H9 (cell line): ENCODE measurements at regions not wholly inside any gene's neighbourhood (a gene's known extent, or its start where the extent isn't known, plus 50 kb on each side); places are given as distances from the start of the nearest gene placed in this dataset.

Experiments
- DNase-seq: peaks from one replicate; pipeline ENCODE4 v3.0.0-alpha.2; 2017
- H2AFZ ChIP-seq: one replicate; pipeline ENCODE4 v1.6.1; 2013; ENCODE audit warnings: mild to moderate bottlenecking, low read length, control low read depth, moderate library complexity
- H2AK5ac ChIP-seq: 2 replicates; pipeline ENCODE4 v1.6.1; 2013; ENCODE audit warnings: low read length, control low read depth, mixed read lengths; ENCODE audit not compliant: insufficient read length
- H2BK120ac ChIP-seq: one replicate; pipeline ENCODE4 v1.6.1; 2013; ENCODE audit warnings: low read depth, mild to moderate bottlenecking, low read length, control low read depth, inconsistent platforms; ENCODE audit not compliant: poor library complexity, severe bottlenecking
- H2BK12ac ChIP-seq: 2 replicates; pipeline ENCODE4 v1.6.1; 2013; ENCODE audit warnings: low read length, control low read depth, mixed read lengths, low read depth; ENCODE audit not compliant: insufficient read length
- H2BK15ac ChIP-seq: 2 replicates; pipeline ENCODE4 v1.6.1; 2013; ENCODE audit warnings: low read depth, low read length, control low read depth
- H2BK20ac ChIP-seq: one replicate; pipeline ENCODE4 v1.6.1; 2013; ENCODE audit warnings: low read depth, mild to moderate bottlenecking, low read length, control low read depth, inconsistent platforms; ENCODE audit not compliant: poor library complexity, severe bottlenecking
- H2BK5ac ChIP-seq: 2 replicates; pipeline ENCODE4 v1.6.1; 2013; ENCODE audit warnings: low read length, control low read depth, mixed read lengths; ENCODE audit not compliant: insufficient read length
- H3K14ac ChIP-seq: 2 replicates; pipeline ENCODE4 v1.6.1; 2013; ENCODE audit warnings: low read length, control low read depth; ENCODE audit not compliant: insufficient read depth
- H3K18ac ChIP-seq: 2 replicates; pipeline ENCODE4 v1.6.1; 2013; ENCODE audit warnings: low read depth, mild to moderate bottlenecking, mixed read lengths, low read length, control low read depth; ENCODE audit not compliant: insufficient read length
- H3K23ac ChIP-seq: 2 replicates; pipeline ENCODE4 v1.6.1; 2013; ENCODE audit warnings: low read length, control low read depth, mixed read lengths, low read depth; ENCODE audit not compliant: insufficient read length
- H3K23me2 ChIP-seq: 2 replicates; pipeline ENCODE4 v1.6.1; 2013; ENCODE audit warnings: low read depth, mild to moderate bottlenecking, mixed read lengths, low read length, control low read depth; ENCODE audit not compliant: insufficient read length, poor library complexity, severe bottlenecking
- H3K27ac ChIP-seq: 2 replicates; pipeline ENCODE4 v1.5.1; 2013; ENCODE audit warnings: low read length, control low read depth, mixed read lengths, low read depth; ENCODE audit not compliant: insufficient read length
- H3K27me3 ChIP-seq: 2 replicates; pipeline ENCODE4 v1.6.1; 2013; ENCODE audit warnings: low read length, control low read depth, inconsistent platforms; ENCODE audit not compliant: insufficient read depth
- H3K4ac ChIP-seq: 2 replicates; pipeline ENCODE4 v1.6.1; 2013; ENCODE audit warnings: low read depth, mild to moderate bottlenecking, control low read depth, inconsistent platforms, low read length, moderate library complexity
- H3K4me1 ChIP-seq: 2 replicates; pipeline ENCODE4 v1.6.1; 2013; ENCODE audit warnings: low read length, control low read depth, inconsistent platforms; ENCODE audit not compliant: insufficient read depth
- H3K4me2 ChIP-seq: 2 replicates; pipeline ENCODE4 v1.6.1; 2013; ENCODE audit warnings: low read length, control low read depth, mixed read lengths; ENCODE audit not compliant: insufficient read length, insufficient read depth
- H3K56ac ChIP-seq: 2 replicates; pipeline ENCODE4 v1.6.1; 2013; ENCODE audit warnings: low read depth, mild to moderate bottlenecking, mixed read lengths, low read length, control low read depth; ENCODE audit not compliant: insufficient read length
- H3K79me1 ChIP-seq: 2 replicates; pipeline ENCODE4 v1.6.1; 2013; ENCODE audit warnings: low read depth, mild to moderate bottlenecking, moderate library complexity, low read length, control low read depth, inconsistent platforms; ENCODE audit not compliant: insufficient read depth, poor library complexity, severe bottlenecking
- H3K79me2 ChIP-seq: 2 replicates; pipeline ENCODE4 v1.6.1; 2013; ENCODE audit warnings: low read length, control low read depth, inconsistent platforms; ENCODE audit not compliant: insufficient read depth
- H3K9ac ChIP-seq: 2 replicates; pipeline ENCODE4 v1.6.1; 2013; ENCODE audit warnings: low read length, control low read depth, mixed read lengths; ENCODE audit not compliant: insufficient read length; ENCODE audit errors: extremely low read depth
- H3K9me3 ChIP-seq: one replicate; pipeline ENCODE4 v1.6.1; 2013; ENCODE audit warnings: low read depth, low read length, inconsistent platforms; ENCODE audit not compliant: control insufficient read depth
- H3T11ph ChIP-seq: one replicate; pipeline ENCODE4 v1.6.1; 2013; ENCODE audit warnings: mild to moderate bottlenecking, low read length, control low read depth, inconsistent platforms
- H4K20me1 ChIP-seq: one replicate; pipeline ENCODE4 v1.6.1; 2013; ENCODE audit not compliant: control insufficient read depth, insufficient read length, insufficient read depth
- H4K5ac ChIP-seq: 2 replicates; pipeline ENCODE4 v1.6.1; 2013; ENCODE audit warnings: low read depth, mild to moderate bottlenecking, mixed read lengths, low read length, control low read depth; ENCODE audit not compliant: insufficient read length
- H4K8ac ChIP-seq: replicated peaks from 2 replicates; pipeline ENCODE4 v1.6.1; 2013; ENCODE audit warnings: low read length, control low read depth, mixed read lengths, low read depth; ENCODE audit not compliant: insufficient read length
- H4K91ac ChIP-seq: 2 replicates; pipeline ENCODE4 v1.6.1; 2013; ENCODE audit warnings: low read depth, mild to moderate bottlenecking, moderate library complexity, mixed read lengths, low read length, control low read depth; ENCODE audit not compliant: insufficient read length
- H3K27ac Mint-ChIP-seq, 3 experiments: 2 replicates in 2 of 3; 3 replicates in 1 of 3; pipeline ENCODE4 v1.8.0; 2020 to 2021; ENCODE audit warnings: mixed read lengths in 3 of 3, mild to moderate bottlenecking in 1 of 3, moderate library complexity in 1 of 3
- H3K27me3 Mint-ChIP-seq: 2 replicates; pipeline ENCODE4 v1.8.0; 2021; ENCODE audit warnings: low read depth, mild to moderate bottlenecking, moderate library complexity, mixed read lengths
- H3K36me3 Mint-ChIP-seq, 3 experiments: 2 replicates in 2 of 3; 3 replicates in 1 of 3; pipeline ENCODE4 v1.8.0; 2020 to 2021; ENCODE audit warnings: low read depth in 3 of 3, mixed read lengths in 3 of 3; ENCODE audit not compliant: insufficient read depth in 1 of 3
- H3K4me1 Mint-ChIP-seq, 2 experiments: 2 replicates each; pipeline ENCODE4 v1.8.0; 2020; ENCODE audit warnings: mixed read lengths in 2 of 2
- H3K4me3 Mint-ChIP-seq, 2 experiments: 2 replicates in 1 of 2; 3 replicates in 1 of 2; pipeline ENCODE4 v1.8.0; 2020 to 2021; ENCODE audit warnings: mild to moderate bottlenecking in 2 of 2, mixed read lengths in 2 of 2, moderate library complexity in 1 of 2
- H3K9me3 Mint-ChIP-seq, 2 experiments: 2 replicates in 1 of 2; 3 replicates in 1 of 2; pipeline ENCODE4 v1.8.0; 2020; ENCODE audit warnings: mild to moderate bottlenecking in 2 of 2, mixed read lengths in 2 of 2, moderate library complexity in 1 of 2
- WGBS: extraction: QIAGEN DNeasy Blood & Tissue Kit; methylation state at CpG from one replicate; pipeline ENCODE4 v1.1.7; 2013; ENCODE audit warnings: missing lambda C conversion rate, low lambda C conversion rate, mixed read lengths; ENCODE audit not compliant: insufficient read length; ENCODE audit errors: extremely low coverage; 5-methylcytosine and 5-hydroxymethylcytosine counted together
- TF ChIP-seq, protein P1 (sequence below): fragments of 200-600 bp; sonication (generic); conservative IDR thresholded peaks from 3 replicates; pipeline ENCODE4 v1.8.0; 2021; ENCODE audit warnings: antibody characterized with exemption, mild to moderate bottlenecking

DNA sequence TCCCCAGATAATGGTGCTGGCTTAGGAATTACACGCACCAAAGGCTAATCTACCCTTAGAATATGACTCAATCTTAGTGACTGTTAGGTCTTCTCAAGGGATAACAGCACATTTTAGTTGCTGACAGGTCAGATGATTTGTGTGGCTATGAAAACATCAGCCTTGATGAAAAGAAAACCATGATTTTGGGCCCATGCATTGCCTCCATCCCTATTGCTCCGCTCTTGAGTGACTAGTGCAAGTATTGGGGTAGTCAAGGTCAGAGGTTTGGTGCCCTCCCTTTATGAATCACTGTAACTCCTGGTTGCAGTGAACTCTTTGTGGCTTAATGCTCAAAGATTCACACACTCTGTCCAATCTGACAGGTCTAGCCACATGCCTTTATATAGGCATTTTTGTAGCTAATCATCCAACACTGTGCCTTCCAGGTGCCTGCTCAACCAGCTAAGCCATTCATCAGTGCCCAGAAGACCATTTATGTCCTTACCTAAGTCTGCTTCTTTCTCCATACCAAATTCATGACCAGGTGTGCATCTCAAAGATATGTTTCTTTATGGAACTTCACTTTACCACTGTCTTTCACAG is 251.6 kb downstream of the KCNJ2 start:
- Histone ChIP-seq H3K9me3 (no peaks in the 10 kb centered on the region), H3K23ac (no peak overlapping the region), H3K79me2 (no peaks in the 10 kb centered on the region), H3K4ac (no peak overlapping the region), H2AK5ac (no peak overlapping the region), H3K9ac (no peak overlapping the region), H3K27me3 (no peaks in the 10 kb centered on the region), H3K4me1 (no peaks in the 10 kb centered on the region), H3K14ac (no peak overlapping the region), H4K5ac (no peak overlapping the region), H2BK120ac (no peak overlapping the region), H3K27ac (no peak overlapping the region), H3K23me2 (no peaks in the 10 kb centered on the region), H3K79me1 (no peaks in the 10 kb centered on the region), H3T11ph (no peak overlapping the region), H3K4me2 (no peak overlapping the region), H2BK5ac (no peak overlapping the region), H2AFZ (no peak overlapping the region), H4K8ac (no peak overlapping the region), H2BK20ac (no peak overlapping the region), H3K18ac (no peak overlapping the region), H4K91ac (no peak overlapping the region), H2BK12ac (no peak overlapping the region), H2BK15ac (no peak overlapping the region), H4K20me1 (no peaks in the 10 kb centered on the region), H3K56ac (no peak overlapping the region)
- no peak for DNase-seq
- no peaks in the 10 kb centered on the region for H3K9me3 Mint-ChIP-seq
- no peaks in the 10 kb centered on the region for H3K27me3 Mint-ChIP-seq
- H3K27ac Mint-ChIP-seq = no peak overlapping the region
- H3K4me3 Mint-ChIP-seq = no peak overlapping the region
- TF ChIP-seq, protein P1, sequence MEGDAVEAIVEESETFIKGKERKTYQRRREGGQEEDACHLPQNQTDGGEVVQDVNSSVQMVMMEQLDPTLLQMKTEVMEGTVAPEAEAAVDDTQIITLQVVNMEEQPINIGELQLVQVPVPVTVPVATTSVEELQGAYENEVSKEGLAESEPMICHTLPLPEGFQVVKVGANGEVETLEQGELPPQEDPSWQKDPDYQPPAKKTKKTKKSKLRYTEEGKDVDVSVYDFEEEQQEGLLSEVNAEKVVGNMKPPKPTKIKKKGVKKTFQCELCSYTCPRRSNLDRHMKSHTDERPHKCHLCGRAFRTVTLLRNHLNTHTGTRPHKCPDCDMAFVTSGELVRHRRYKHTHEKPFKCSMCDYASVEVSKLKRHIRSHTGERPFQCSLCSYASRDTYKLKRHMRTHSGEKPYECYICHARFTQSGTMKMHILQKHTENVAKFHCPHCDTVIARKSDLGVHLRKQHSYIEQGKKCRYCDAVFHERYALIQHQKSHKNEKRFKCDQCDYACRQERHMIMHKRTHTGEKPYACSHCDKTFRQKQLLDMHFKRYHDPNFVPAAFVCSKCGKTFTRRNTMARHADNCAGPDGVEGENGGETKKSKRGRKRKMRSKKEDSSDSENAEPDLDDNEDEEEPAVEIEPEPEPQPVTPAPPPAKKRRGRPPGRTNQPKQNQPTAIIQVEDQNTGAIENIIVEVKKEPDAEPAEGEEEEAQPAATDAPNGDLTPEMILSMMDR = no peak
- WGBS = no CpG with 5 or more reads among the region's 2 CpGs
- H3K36me3 Mint-ChIP-seq = no peaks in the 10 kb centered on the region
- H3K4me1 Mint-ChIP-seq = no peaks in the 10 kb centered on the region
